Activated CD4-positive, alpha-beta T cell treated with anti-CD3 and anti-CD28 coated beads, Interleukin-2, amount 50 U/mL, for 1 hour (primary cell): ENCODE measurements at regions not wholly inside any gene's neighbourhood (a gene's known extent, or its start where the extent isn't known, plus 50 kb on each side); places are given as distances from the start of the nearest gene placed in this dataset.

Experiments
- DNase-seq: peaks from one replicate; pipeline ENCODE4 v3.0.0-alpha.2; 2020

DNA sequence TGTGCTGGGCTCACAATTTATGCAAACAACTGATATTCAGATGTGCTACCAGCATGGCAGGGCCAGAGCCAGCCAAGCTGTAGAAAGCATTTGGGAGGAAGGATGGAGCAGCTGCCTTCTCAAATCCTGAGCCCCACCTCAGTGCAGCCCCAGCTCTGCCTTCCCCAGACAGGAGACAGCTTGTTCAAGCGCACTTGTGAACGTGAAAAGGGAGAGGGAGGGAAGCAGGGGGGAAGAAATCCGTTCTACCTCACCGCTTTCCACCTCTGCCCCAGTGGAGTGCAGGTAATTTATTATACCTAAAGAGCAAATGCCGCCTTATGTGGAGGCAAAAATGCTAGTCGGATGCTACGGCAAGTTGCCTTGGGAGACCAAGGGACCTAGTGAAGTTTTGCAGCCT, 66.0 kb upstream of the SLC14A2 start:
- no peak for DNase-seq

DNA sequence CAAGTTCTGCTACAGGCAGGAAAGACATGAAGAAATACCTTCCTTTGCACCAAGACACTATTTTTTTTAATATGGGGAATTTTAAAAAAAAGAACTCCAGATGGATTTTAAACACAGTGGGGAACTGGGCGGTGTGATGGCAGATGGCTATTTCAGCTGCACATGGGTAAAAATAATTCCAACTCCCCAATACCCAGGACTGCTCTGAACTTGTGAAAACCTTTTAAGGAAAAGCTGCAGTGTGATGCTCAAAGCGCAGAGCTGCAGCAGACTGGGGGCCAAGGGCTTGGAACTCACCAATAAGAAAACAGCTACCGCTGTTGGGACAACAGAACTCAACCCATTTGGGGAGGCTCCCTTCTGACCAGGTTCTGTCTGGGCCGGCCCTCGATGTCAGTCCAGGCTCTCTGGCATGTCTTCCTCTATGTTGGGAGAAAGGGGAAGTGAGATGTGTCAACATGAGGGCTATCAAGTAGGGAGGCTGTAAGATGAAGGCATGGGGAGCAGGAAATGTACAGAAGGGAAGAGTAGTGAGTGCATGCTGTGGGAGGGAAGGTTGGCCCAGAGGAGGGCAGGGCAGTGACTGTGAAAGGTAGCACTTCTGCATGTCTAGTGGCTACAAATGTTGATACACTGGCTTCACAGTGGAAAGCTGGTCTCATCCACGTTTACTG, 64.0 kb upstream of the SLC14A2 start:
- DNase-seq = no peak

DNA sequence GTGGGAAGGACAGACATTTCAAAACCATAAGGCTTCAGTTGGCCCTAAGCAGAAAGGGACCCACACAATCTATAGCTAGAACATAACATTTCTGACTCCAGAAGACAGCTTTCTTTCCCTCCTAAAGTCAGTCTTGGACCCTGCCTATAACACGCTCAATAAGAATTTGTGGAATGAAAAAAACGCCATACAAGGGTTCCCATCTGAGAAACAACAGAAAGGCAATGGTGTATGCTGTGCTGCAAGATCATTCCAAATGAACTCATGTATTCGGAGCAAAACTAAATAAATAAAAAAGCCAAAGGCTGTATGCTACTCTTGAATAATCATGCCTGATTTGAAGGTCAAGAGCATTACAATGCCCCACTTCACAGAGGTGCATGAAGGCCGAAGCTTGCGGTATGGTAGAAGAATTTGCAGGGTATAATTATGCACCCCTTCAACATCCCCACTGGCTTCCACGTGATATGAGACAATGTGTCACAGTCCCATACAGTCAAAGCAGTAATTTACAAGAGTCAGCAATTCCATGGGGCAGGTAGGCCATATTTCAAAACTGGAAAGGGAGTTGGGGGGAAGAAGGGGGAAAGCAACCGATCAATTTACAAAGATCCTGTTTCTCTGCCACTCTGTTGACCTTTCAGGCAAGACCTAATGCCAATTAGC, 61.4 kb upstream of the SLC14A2 start:
- no peak for DNase-seq

DNA sequence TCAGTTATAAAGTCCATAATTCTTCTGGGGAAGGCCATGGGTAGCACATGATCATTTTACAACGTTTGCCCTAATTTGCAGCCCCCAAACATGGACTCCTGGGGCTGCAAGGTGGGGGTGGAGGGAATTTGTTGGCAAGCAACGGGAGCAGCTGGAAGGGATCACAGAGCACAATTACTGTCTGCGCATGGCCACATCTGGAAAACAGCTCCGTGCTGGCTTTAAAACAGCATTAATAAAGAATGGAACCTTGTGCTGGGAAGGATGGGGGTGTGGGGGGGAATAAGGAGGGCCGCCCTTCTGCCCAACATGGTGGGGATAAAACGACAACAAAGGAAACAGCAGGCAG, 60.9 kb upstream of the SLC14A2 start:
- DNase-seq = no peak

DNA sequence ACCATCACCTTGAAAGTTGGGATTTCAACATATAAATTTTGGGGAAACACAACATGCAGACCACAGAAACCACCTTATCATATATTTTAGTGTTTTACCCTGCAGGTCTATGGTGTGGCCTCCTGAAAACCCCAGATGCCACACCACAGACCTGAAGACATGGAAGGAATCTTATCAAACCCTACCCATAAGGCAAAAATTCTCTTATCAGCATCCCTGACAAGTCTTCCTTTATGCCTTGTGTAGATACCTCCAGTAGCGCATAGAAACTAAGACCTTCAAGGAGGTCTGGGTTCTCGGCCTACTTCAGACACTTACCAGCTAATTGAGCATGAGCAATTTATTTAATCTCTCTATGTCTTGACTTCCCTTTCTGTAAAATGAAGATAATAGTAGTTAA, 59.1 kb upstream of the SLC14A2 start:
- no peak for DNase-seq

DNA sequence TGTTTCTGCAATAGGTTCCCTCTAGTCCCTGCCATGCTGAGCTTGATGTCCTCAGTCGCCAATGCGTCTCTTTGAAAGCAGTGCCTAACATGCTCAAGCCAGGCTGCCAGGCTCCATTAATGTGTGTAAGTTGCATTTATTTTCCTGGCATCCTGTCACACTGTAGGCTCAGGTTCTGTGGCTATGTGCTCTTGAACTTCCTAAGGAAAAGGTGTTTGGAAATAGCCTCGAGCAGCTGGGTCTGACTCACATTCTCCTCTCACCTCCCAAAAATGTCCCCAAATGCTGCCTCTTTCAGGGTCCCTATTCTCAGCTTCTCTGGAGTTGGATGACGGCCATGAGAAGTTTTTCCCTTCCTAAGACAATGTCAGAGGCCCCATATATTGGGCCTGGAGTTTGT, 58.0 kb upstream of the SLC14A2 start:
- no peak for DNase-seq

DNA sequence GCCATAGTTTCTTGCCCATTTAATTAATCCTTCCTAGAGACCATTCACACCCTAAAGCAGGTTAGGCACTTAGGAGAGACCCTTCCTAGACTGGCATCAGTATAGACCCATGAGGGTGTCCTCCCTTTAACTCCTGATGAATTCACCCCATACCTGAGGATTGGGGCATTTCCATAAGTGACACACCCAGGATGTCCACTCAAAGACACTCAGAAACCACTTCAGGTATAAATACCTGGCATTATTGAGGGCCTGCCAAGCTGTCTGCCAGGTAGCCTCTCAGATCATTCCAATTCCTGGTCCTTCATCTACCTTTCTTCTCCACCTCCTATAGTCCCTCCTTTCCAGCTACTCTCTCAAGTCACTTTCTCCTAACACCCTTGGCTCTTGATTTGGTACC, 57.5 kb upstream of the SLC14A2 start:
- DNase-seq = no peak

DNA sequence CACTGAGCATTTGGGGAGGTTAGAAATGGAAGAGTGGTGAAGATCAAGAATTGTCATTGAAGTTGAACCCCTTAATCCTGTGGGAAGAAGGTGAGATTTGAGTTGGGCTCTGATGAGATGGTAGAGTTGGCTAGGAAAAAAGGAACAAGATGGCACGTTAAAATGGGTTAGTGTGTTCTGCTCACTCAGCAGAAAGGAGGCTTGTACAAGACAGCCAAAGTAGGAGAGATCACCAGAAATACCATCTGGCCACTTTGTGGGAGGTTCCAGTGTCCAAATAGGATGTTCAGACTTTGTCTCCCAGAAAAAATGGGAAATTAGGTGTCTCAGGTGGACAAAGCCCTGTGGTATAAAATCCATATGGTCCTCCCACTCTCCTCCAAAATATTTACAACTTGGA, 56.0 kb upstream of the SLC14A2 start:
- no peak for DNase-seq

DNA sequence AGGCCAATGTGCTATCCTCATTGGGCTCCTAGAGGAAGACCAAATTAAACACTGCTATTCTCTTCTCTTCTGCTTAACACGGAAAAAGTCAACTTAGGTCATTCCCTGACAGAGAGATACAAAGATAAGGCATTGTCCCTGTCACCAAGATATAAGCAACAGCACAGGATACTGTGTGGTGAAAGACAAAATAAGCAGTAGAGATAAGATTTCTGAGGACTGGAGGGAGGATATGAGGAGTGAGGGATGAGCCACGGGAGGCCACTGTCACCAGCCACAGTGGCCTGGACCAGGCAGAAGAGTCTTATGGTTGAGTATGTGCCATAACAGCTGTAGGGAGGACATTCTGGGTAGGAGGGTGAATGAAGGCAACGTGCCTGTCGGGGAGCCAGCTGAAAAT, 54.4 kb upstream of the SLC14A2 start:
- DNase-seq = no peak

DNA sequence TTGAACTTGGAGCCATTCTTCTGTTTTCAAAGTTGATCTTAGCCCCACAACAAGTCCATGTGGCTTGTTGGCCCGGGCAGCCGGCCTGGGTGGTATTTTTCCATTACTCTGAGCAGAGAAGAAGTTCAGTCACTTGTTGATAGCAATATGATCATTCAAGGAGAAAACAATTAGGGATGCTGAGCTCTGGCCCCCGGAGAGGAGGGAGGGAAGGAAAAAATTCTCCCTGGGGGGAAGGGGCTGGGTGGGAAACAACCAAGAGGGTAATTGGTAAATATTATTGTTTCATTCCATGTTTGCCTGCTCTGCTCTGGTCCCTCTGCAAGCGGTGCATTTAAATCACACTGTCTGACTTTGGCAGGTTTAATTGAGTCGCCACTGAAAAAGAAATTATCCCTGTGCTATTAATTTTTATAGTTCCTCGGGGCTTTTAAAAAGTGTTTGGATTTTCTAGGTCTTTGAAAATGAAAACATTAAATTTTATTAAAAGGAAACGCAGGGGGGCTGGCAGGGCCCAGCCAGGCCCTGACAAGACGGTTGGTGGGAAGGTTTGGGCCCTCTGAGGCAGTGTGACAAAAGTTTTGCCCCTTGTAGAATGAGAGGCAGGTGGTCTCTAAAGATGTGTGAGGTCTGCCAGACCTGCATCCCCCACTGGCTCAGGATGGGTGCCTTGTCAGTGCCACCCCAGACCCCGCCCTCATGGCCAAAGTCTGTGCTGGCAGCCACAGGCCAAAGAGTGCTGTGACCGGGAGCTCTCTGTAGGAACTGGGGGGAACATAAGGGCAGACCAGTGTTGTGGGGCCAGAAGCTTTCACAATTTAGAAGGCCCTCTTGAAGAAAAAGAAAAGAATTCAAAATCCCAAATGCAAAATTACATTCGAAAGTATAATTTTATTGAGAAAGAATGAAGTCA, 52.5 kb upstream of the SLC14A2 start:
- DNase-seq = no peak

DNA sequence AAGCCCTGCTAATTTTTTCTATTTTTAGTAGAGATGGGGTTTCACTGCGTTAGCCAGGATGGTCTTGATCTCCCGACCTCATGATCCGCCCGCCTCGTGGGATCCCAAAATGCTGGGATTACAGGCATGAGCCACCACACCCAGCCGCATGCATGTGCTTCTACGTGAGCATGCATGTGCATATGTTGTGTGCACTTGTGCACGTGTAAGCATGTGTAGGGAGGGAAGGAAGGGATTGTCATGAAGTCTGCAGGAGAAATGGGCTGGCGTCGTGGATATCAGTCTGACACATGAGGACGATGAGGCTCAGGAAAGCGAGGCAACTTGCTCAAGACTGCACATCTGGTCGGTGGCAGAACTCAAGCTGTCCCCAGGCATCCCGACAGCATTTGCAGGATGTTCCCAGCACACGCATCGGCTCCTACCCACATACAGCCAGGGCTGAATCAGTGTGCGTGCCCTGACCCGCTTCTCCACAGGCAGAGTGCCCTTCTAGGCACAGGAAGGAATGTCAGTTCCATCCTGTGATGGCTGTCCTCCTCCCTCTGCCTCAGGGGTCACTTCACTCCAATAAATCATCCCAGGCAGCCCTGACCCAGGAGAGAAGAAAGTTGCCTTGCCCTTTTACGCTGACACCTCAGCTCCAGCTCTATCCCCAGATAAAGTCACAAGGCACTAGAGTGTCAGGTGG, 49.9 kb upstream of the SLC14A2 start:
- no peak for DNase-seq
